Skin epidermis (tissue), 12 donors: ENCODE measurements at regions not wholly inside any gene's neighbourhood (a gene's known extent, or its start where the extent isn't known, plus 50 kb on each side); places are given as distances from the start of the nearest gene placed in this dataset.
"Not testable (repeated sequence)": the region's sequence is repeated elsewhere in the genome, so short reads cannot be mapped to it uniquely, and the experiment has no call there.

Experiments used
- H3K27ac ChIP-seq, 21 experiments: fragments of 200-600 bp; sonication (generic) in 11 of 21; one replicate each; pipeline ENCODE4 v1.5.0; 2020; ENCODE audit warnings: mild to moderate bottlenecking in 3 of 21, inconsistent platforms in 2 of 21, moderate library complexity in 2 of 21
- H3K4me3 ChIP-seq, 7 experiments: fragments of 200-600 bp; sonication (generic) in 2 of 7; one replicate each; pipeline ENCODE4 v1.5.0; 2020; ENCODE audit warnings: inconsistent platforms in 2 of 7, mild to moderate bottlenecking in 2 of 7, moderate library complexity in 1 of 7

GRCh38 chr12:19916196-19916753 lies 452.1 kb upstream of the PDE3A start:
- H3K27ac ChIP-seq: no peak overlapping the region
- no peak overlapping the region for H3K4me3 ChIP-seq

- Histone ChIP-seq H3K27ac (no peak overlapping the region), H3K4me3 (no peak overlapping the region)
Measured at GRCh38 chr12:19916974-19917373, 451.4 kb upstream of the PDE3A start.

GRCh38 chr12:19921716-19922115 lies 446.6 kb upstream of the PDE3A start:
- H3K4me3 ChIP-seq, H3K27ac ChIP-seq: not testable (repeated sequence)

GRCh38 chr12:19922717-19923116 lies 445.6 kb upstream of the PDE3A start:
- H3K27ac ChIP-seq: no peak overlapping the region
- no peak overlapping the region for H3K4me3 ChIP-seq

- Histone ChIP-seq H3K27ac (no peak overlapping the region), H3K4me3 (no peak overlapping the region)
Measured at GRCh38 chr12:19924360-19924759, 444.0 kb upstream of the PDE3A start.

GRCh38 chr12:19925841-19926240 lies 442.5 kb upstream of the PDE3A start:
- Histone ChIP-seq H3K27ac (no peak overlapping the region), H3K4me3 (no peak overlapping the region)

- no peak overlapping the region for H3K27ac ChIP-seq
- no peak overlapping the region for H3K4me3 ChIP-seq
Measured at GRCh38 chr12:19926266-19926665, 442.1 kb upstream of the PDE3A start.

- no peak overlapping the region for H3K4me3 ChIP-seq
- H3K27ac ChIP-seq: no peak overlapping the region
Measured at GRCh38 chr12:19927661-19928060, 440.7 kb upstream of the PDE3A start.

- H3K27ac ChIP-seq: no peak overlapping the region
- no peak overlapping the region for H3K4me3 ChIP-seq
Measured at GRCh38 chr12:19932413-19932812, 435.9 kb upstream of the PDE3A start.

- no peak overlapping the region for H3K27ac ChIP-seq
- no peak overlapping the region for H3K4me3 ChIP-seq
Measured at GRCh38 chr12:19933924-19934323, 434.4 kb upstream of the PDE3A start.

- no peak overlapping the region for H3K27ac ChIP-seq
- no peak overlapping the region for H3K4me3 ChIP-seq
Measured at GRCh38 chr12:19937161-19937560, 431.2 kb upstream of the PDE3A start.

GRCh38 chr12:19938031-19938430 lies 430.3 kb upstream of the PDE3A start:
- Histone ChIP-seq H3K4me3 (no peak overlapping the region), H3K27ac (no peak overlapping the region)

- H3K4me3 ChIP-seq: no peak overlapping the region
- no peak overlapping the region for H3K27ac ChIP-seq
Measured at GRCh38 chr12:19938491-19938890, 429.8 kb upstream of the PDE3A start.

- Histone ChIP-seq H3K4me3 (no peak overlapping the region), H3K27ac (no peak overlapping the region)
Measured at GRCh38 chr12:19940267-19940666, 428.1 kb upstream of the PDE3A start.

- Histone ChIP-seq H3K4me3 (no peak overlapping the region), H3K27ac (no peak overlapping the region)
Measured at GRCh38 chr12:19941096-19941495, 427.2 kb upstream of the PDE3A start.

- Histone ChIP-seq H3K27ac (peak overlapping the region in 5 of 21 experiments; percentile 3 to 64 (median 17)), H3K4me3 (no peak overlapping the region)
Measured at GRCh38 chr12:19945559-19946435, 422.5 kb upstream of the PDE3A start.

- Histone ChIP-seq H3K4me3 (no peak overlapping the region), H3K27ac (peak overlapping the region in 1 of 21 experiments; percentile 61)
Measured at GRCh38 chr12:19946550-19946949, 421.8 kb upstream of the PDE3A start.

GRCh38 chr12:19947344-19947743 lies 421.0 kb upstream of the PDE3A start:
- Histone ChIP-seq H3K4me3 (no peak overlapping the region), H3K27ac (peak overlapping the region in 1 of 21 experiments; percentile 61)

- Histone ChIP-seq H3K27ac (no peak overlapping the region), H3K4me3 (no peak overlapping the region)
Measured at GRCh38 chr12:19951664-19952063, 416.7 kb upstream of the PDE3A start.

- no peak overlapping the region for H3K4me3 ChIP-seq
- no peak overlapping the region for H3K27ac ChIP-seq
Measured at GRCh38 chr12:19953734-19954133, 414.6 kb upstream of the PDE3A start.

GRCh38 chr12:19954163-19954562 lies 414.2 kb upstream of the PDE3A start:
- no peak overlapping the region for H3K4me3 ChIP-seq
- no peak overlapping the region for H3K27ac ChIP-seq
